ENCODE measurements at regions not wholly inside any gene's neighbourhood (a gene's known extent, or its start where the extent isn't known, plus 50 kb on each side); places are given as distances from the start of the nearest gene placed in this dataset.

DNA sequence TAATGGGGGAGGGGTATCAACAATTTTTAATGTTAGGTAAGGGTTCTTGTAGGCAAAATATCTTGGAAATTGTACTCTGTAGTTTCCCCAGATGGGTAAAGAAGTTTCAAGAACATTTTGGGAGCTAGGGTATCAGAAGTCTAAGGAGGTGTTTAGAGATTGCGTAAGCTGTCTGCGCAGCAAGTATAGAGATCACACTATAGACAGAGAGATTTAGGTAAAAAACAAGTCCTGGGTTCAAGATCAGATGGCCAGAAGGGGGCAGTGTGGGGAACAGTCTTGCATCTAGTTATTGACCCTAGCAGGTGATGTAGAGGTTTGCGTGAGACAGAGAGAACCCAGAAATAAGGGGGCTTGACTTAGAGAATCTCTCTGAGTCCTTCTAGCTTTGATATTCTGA is 80.8 kb downstream of the S1PR1 start:
- peak; percentile 42; the same call in 1 of the 2 replicates for TF ChIP-seq CEBPB (IDR thresholded peaks at IDR 0.05)
- no peak for TF ChIP-seq CREB1 (IDR thresholded peaks at IDR 0.05; ENCODE audit: low read depth)
- no peak for TF ChIP-seq TAF1 (IDR thresholded peaks at IDR 0.05; ENCODE audit: low read depth)

DNA sequence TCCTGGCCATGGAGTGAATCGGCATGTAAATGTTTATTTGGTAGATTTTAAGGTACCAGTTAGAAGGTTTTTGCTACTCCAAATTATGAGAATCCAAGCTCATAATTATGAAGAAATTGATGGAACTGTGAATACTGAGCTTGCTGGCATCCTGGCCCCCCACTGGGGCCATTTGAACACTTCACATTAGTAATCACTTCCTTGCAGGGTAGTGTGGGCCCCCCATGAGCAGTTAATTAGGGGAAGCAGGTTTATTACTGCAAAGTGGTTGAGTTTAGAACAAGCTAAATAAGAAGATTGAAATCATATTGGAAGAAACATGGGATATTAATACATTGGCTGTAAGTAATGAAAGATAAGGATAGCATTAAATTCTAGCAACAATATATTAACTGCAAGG is 86.7 kb downstream of the S1PR1 start:
- no peak for TF ChIP-seq CREB1 (IDR thresholded peaks at IDR 0.05; ENCODE audit: low read depth)
- TF ChIP-seq MAX (IDR thresholded peaks at IDR 0.05): no peak
- TF ChIP-seq RAD21 (IDR thresholded peaks at IDR 0.05; ENCODE audit: low read depth): no peak
- no peak for TF ChIP-seq YY1 (IDR thresholded peaks at IDR 0.05; ENCODE audit: low read depth)

DNA sequence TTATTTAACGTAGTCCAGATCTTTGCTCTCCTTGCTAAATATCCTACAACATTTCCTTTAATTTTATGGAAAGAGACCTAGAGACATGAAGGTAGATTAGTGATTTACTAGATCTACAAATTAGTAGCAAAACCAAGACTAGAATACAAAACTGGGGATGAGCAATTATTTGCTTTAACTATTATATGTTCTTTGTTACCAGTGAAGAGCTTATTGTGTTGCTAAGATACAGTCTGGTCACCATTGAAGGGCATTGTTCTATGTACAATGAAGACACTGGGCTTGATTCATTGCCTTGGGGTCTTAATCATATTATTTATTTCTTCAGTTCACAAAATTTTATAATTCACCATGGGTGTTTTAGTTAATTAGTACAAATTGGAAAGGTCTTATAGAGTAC is 88.3 kb downstream of the S1PR1 start:
- TF ChIP-seq EGR1 (IDR thresholded peaks at IDR 0.05) (no peak), REST (IDR thresholded peaks at IDR 0.05; ENCODE audit: low read depth) (no peak), MAX (IDR thresholded peaks at IDR 0.05) (no peak)

DNA sequence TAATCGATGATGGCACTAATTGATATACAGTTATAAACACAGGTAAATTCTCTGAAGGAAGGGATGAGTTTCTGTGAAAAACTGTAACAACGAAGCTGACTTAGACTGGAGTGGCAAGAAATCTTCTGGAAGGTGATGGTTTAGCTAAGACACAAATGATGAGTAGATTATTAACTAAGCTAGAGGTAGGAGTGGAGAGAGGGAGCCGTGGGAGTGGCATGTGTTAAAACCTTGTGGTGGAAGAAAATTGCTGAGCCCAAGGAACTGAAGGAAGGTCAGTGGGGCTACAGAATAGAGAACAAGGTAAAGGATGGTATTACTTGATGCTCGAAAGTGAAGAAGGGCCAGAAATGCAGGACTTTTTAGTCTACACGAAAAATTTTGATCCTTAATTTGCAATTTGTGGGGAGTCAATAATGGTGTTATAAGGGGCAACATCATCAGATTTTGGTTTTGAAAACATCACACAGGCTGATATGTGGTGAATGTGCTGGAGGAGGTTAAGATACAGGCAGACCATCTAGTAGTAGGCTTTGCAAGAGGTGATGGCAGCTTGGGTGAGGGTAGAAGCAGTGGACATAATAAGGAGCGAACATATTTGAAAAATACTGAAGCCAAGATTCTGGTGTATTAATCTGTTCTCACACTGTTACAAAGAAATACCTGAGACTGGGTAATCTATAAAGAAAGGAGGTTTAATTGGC is 93.8 kb downstream of the S1PR1 start:
- TF ChIP-seq EP300 (IDR thresholded peaks at IDR 0.05; ENCODE audit: borderline replicate concordance): no peak
- no peak for TF ChIP-seq MAX (IDR thresholded peaks at IDR 0.05)
- TF ChIP-seq CEBPB (IDR thresholded peaks at IDR 0.05): no peak
- no peak for TF ChIP-seq NFIC (IDR thresholded peaks at IDR 0.05)
- no peak for TF ChIP-seq REST (IDR thresholded peaks at IDR 0.05; ENCODE audit: low read depth)
- no peak for TF ChIP-seq TCF12 (IDR thresholded peaks at IDR 0.05; ENCODE audit: low read depth)
- no peak for TF ChIP-seq RAD21 (IDR thresholded peaks at IDR 0.05; ENCODE audit: low read depth)
- no peak for TF ChIP-seq CREB1 (IDR thresholded peaks at IDR 0.05; ENCODE audit: low read depth)

DNA sequence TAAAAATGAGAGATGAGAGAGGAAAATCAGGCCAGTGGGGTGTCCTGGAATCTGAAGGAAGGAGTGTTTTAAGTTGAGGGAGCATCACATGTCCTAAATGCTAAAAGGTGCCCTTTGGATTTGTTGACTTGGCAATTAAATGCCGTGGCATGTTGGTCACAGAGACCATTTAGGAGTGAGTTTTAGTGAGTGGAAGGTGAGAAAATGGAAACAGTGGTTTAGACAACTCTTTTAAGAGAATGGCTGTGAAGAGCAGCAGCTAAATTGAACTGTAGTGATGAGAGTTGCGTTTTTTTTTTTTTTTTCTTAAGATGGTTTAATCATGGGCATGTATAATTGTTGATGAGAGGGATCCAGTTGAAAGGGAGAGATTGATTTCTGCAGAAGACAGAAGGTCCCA is 95.0 kb downstream of the S1PR1 start:
- no peak for TF ChIP-seq EGR1 (IDR thresholded peaks at IDR 0.05)
- TF ChIP-seq TEAD4 (IDR thresholded peaks at IDR 0.05): no peak
- no peak for TF ChIP-seq MAX (IDR thresholded peaks at IDR 0.05)
- TF ChIP-seq REST (IDR thresholded peaks at IDR 0.05; ENCODE audit: low read depth): no peak
- no peak for TF ChIP-seq TCF12 (IDR thresholded peaks at IDR 0.05; ENCODE audit: low read depth)
- no peak for TF ChIP-seq TAF1 (IDR thresholded peaks at IDR 0.05; ENCODE audit: low read depth)
- no peak for TF ChIP-seq NFIC (IDR thresholded peaks at IDR 0.05)
- no peak for TF ChIP-seq ZBTB7A (IDR thresholded peaks at IDR 0.05; ENCODE audit: low read depth)
- no peak for TF ChIP-seq YY1 (IDR thresholded peaks at IDR 0.05; ENCODE audit: low read depth)
- TF ChIP-seq CEBPB (IDR thresholded peaks at IDR 0.05): no peak
- no peak for TF ChIP-seq CREB1 (IDR thresholded peaks at IDR 0.05; ENCODE audit: low read depth)
- no peak for TF ChIP-seq FOXM1 (IDR thresholded peaks at IDR 0.05; ENCODE audit: borderline replicate concordance, low read depth)
- no peak for TF ChIP-seq USF1 (IDR thresholded peaks at IDR 0.05)
- no peak for TF ChIP-seq RAD21 (IDR thresholded peaks at IDR 0.05; ENCODE audit: low read depth)
- TF ChIP-seq EP300 (IDR thresholded peaks at IDR 0.05; ENCODE audit: borderline replicate concordance): no peak

Data from Ishikawa (cell line).